GM19452 (cell line): ENCODE measurements at regions not wholly inside any gene's neighbourhood (a gene's known extent, or its start where the extent isn't known, plus 50 kb on each side); places are given as distances from the start of the nearest gene placed in this dataset.
"Not testable (repeated sequence)": the region's sequence is repeated elsewhere in the genome, so short reads cannot be mapped to it uniquely, and the experiment has no call there.

Experiments
- ATAC-seq: cut with Tn5 transposase; IDR thresholded peaks from one replicate; pipeline ENCODE4 v1.9.1; 2021; ENCODE audit not compliant: unreplicated experiment

- ATAC-seq = no peak
These were observed 659.1 kb downstream of the EFNA5 start for GRCh38 chr5:107011605-107012004.

- no peak for ATAC-seq
These were observed 660.7 kb downstream of the EFNA5 start for GRCh38 chr5:107010060-107010459.

- ATAC-seq = no peak
These were observed 665.1 kb downstream of the EFNA5 start for GRCh38 chr5:107005653-107006052.

- no peak for ATAC-seq
These were observed 665.6 kb downstream of the EFNA5 start for GRCh38 chr5:107005161-107005560.

- no peak for ATAC-seq
These were observed 668.6 kb downstream of the EFNA5 start for GRCh38 chr5:107002115-107002514.

GRCh38 chr5:106999506-106999905, 671.2 kb downstream of the EFNA5 start:
- not testable (repeated sequence) for ATAC-seq

- no peak for ATAC-seq
These were observed 684.7 kb downstream of the EFNA5 start for GRCh38 chr5:106986006-106986405.

DNA sequence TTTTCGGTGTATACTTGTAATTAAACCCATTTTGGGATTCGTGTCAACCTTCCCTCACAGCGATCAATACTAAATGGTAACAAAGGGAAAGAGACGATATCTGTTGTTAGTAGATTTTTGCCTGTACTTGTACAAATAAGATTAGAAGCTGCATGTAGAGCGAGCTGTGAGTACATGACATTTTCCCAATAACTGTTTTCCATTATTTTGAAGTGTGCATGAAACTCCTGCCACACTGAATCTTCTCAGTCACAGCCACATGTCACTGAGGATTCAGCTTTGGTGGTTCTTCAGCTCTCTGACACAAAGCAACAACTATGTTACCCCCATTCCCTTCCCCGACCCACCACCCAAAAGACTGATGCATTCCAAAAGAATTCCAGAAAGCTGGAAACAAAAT, 685.6 kb downstream of the EFNA5 start:
- no peak for ATAC-seq

DNA sequence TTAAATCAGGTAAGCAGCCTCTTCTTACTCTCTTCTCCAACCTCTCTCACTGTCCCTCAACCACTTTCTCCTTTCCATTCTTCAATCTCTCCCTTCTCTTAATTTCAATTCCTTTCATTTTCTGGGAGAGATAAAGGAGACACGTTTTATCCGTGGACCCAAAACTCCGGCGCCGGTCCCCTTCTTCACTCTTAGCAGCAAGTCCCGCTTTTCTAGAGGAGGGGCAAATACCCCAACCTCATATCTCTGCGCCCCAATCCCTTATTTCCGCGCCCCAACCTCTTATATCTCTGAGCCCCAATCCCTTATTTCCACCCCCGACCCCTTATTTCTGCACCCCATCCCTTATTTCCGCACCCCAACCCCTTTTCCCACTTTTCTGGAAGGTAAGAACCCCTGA, 691.6 kb downstream of the EFNA5 start:
- not testable (repeated sequence) for ATAC-seq

GRCh38 chr5:106978582-106979165, 692.1 kb downstream of the EFNA5 start:
- not testable (repeated sequence) for ATAC-seq

- ATAC-seq = no peak
These were observed 694.4 kb downstream of the EFNA5 start for GRCh38 chr5:106976363-106976762.

DNA sequence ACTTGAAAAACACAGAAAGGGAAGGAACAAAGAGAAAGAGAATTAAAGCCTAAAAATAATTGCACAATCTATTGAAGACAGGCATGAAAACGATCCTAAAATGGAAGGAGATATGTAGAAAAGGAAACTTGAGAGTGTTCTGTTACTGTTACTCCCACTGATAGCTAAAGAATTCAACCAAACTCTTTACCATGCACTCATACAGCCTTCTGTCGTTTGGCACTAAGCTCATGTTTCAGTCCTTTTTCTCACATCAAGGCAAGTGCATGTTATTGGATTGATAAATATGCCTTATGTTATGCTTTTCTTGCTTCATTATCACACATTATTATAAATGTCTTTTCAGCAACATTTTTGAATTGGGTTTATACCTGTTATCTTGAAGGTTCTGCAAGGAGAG, 696.5 kb downstream of the EFNA5 start:
- no peak for ATAC-seq

DNA sequence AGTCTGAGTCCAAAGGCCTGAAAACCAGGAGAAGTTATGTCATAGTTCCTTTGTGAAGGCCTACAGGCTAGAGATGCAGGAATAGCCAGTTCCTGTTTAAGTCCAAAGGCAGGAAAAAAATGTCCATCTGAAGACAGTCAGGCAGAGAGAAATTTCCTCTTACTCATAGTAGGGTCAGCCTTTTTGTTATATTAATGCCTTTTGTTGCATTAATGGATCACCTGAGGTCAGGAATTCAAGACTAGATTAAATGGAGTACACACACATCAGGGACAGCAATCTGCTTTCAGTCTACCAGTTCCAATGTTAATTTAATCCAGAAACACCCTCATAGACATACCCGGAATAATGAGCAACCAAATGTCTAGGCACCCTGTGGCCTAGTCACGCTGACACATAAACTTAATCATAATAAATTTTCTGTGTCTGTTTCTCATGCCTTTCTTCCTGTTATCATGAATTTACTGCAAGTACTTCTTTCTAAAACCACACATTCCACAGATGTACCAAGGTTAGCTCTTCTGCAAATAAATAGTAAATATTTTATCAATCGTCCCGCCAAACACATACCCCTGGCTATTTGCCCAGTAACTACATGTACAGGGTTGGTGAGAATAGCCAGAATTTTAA, 703.9 kb downstream of the EFNA5 start:
- no peak for ATAC-seq

DNA sequence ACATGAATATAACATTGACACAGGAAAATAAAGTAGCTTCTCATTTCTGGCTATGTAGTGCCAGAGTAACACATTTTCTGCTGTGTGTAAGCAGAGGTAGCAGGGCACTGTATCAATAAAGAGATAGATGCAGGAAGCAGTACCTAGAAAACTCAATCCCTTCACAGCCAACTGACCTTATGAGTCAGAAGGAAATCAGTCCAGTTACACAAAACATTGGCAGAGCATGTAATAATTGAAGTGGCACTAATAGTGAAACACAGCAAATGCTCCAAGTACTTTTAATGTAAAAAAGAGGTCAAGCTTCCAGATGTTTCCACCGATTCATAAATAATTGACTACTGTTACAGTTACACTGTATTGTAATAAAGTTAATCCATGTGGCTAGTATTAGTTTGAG, 706.6 kb downstream of the EFNA5 start:
- no peak for ATAC-seq

DNA sequence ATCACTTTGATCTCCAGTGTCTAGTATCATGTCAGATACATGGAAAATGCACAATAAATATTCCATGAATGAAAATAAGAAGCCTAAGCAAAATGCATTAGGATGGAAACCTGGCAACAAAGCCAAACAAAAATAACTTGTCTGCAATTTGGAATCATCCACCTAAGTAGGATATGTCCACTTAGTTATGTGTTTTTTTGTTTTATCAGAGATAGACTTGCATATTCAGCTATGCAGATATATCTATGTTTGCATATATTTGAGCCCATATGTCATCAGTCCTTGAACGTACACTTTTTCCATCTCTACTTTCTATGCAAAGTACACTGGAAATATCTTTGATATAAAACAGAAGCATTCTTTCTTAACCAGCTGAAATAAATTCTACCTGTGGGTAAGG, 707.1 kb downstream of the EFNA5 start:
- ATAC-seq = no peak

DNA sequence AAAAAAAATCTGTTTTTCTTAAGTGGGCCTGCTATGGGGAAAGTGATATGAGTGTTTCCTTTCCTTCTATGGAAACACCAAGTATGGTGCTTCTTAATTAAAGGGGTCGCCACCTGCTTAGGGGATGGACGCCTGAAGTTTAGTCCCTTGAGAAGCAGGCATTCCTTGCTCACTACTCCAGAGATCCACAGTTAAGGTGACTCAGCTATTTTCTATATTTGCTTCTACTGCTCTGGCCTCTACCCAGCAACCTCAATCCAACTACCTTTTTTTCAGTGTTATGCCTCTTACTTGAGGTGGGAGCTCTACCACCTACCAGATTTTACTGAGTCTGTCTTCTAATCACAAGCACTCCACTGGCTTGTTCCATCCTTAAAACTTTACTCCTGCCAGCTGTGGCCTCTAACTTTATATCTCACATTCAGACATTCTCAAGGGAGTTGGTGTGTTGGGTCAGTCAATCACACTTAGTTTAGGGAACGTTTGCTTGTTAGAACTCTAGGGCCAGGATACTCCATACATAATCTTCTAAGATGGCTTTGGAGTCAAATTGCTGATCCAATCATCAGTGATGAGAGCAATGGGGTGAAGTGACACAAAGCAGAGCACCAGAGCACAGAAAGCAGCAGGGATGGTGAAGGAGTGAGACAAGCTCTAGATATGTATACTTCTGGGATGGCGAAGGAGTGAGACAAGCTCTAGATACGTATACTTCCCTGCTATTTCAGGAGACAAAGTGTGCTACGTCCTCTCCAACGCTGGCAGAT, 708.1 kb downstream of the EFNA5 start:
- ATAC-seq = no peak

DNA sequence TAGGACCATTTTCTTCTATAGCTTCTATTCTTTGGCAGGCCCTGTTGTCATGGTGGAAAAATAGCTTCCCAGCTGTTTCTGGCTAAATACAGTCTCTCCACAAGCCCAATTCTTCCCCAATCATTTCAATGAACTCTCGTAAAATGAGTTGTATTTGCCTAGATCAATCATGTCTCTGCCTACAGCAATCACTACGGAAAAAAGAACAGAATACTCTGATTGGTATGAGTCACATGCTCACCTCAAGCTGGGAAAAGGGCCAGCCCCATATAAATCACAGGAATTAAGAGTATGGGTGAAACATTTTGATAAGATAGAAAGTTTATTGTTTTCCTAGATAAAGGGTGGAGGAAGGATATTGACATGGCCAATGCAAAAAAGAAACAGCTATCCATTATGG, 711.4 kb downstream of the EFNA5 start:
- ATAC-seq = no peak

- ATAC-seq = no peak
These were observed 713.4 kb downstream of the EFNA5 start for GRCh38 chr5:106957336-106957735.

GRCh38 chr5:106956886-106957285, 713.9 kb downstream of the EFNA5 start:
- no peak for ATAC-seq

- ATAC-seq = no peak
These were observed 714.5 kb downstream of the EFNA5 start for GRCh38 chr5:106956187-106956586.

DNA sequence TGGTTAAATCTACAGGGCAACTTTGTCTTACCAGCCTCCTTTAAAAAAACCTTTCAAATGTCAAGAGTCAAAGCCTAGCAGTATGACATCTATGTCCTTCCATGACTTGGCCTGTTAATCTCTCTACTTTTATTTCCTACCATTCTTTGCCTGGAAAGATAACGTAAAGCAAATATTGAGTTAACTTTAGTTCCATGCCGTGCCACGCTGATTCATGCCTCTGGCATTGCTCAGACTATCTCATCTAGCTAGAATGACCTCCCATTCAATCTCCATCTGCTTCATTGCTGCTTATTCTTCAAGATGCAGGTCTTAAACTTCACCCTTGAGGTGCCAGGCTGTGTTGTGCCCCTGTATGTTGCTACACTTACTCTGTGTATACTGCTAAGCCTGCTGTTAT, 729.8 kb downstream of the EFNA5 start:
- no peak for ATAC-seq

DNA sequence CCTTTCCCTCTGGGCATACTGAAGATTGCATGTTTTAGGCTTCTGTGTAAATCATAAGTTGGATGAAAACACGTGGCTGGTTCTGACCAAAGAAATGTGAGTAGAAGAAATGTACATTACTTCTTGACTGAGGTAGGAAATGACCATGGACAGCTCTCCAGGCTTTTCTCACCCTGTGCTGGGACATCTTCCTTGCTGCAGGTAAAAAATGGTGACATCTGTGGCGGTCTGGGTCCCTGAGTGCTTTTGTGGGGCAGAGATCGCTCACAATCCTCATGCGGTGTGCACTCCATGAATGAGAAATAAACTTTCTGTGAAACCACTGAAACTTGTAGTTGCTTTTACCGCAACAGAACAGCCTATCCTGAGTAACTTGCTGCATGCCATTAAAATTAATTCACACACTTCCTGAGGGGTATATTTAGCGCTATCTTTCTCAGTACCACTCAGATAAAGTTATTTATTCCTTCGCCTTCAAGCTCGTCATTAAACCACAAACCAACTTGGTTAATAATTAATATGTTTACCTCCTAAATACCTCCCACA, 730.4 kb downstream of the EFNA5 start:
- no peak for ATAC-seq
